Endothelial cell of umbilical vein (primary cell): ENCODE measurements at regions not wholly inside any gene's neighbourhood (a gene's known extent, or its start where the extent isn't known, plus 50 kb on each side); places are given as distances from the start of the nearest gene placed in this dataset.

ENCODE experiments used
- BruUV-seq: library from RNA; stranded (reverse); fragments of 400-500 nt; replicated peaks from 2 replicates; lab custom pipeline; 2021; lab: Mats Ljungman, UMichigan
- CTCF ChIA-PET: fragments of 300-600, 350-600 bp; sonication (Branson Sonifier 250); formaldehyde crosslinking; loops from one replicate; lab custom pipeline; 2021; ENCODE audit warnings: antibody characterized with exemption, inconsistent platforms; lab: Charles Lee
- POLR2A ChIA-PET: fragments of 300-600, 350-600 bp; sonication (Branson Sonifier 250); formaldehyde crosslinking; loops from one replicate; lab custom pipeline; 2021; ENCODE audit warnings: antibody characterized with exemption, inconsistent platforms; lab: Charles Lee
- DNase-seq: peaks from one replicate; pipeline ENCODE4 v3.0.0-alpha.2; 2011; ENCODE audit warnings: low read depth, low spot score
- FAIRE-seq: peaks from 2 replicates; lab custom pipeline; 2011; peaks lifted over from hg19 to GRCh38; lab: Jason Lieb, UNC
- H2AFZ ChIP-seq: 2 replicates; pipeline ENCODE4 v1.6.0; 2012; ENCODE audit warnings: low read depth, low read length, control low read depth, inconsistent platforms
- H3K27ac ChIP-seq: 2 replicates; pipeline ENCODE4 v1.5.1; 2011; ENCODE audit warnings: low read depth, mild to moderate bottlenecking, control low read depth, low read length, moderate library complexity; ENCODE audit not compliant: insufficient read depth
- H3K27me3 ChIP-seq, 2 experiments: 2 replicates each; pipeline versions ENCODE4 v1.6.0 to v1.6.1; 2011; ENCODE audit warnings: low read length in 2 of 2, mixed read lengths in 1 of 2; ENCODE audit not compliant: control insufficient read depth in 2 of 2, insufficient read depth in 2 of 2
- H3K36me3 ChIP-seq, 2 experiments: 2 replicates in 1 of 2; 3 replicates in 1 of 2; pipeline ENCODE4 v1.5.1; 2011; ENCODE audit warnings: low read length in 2 of 2, mild to moderate bottlenecking in 1 of 2, moderate library complexity in 1 of 2; ENCODE audit not compliant: control insufficient read depth in 2 of 2, insufficient read depth in 2 of 2; ENCODE audit errors: extremely low read depth in 1 of 2
- H3K4me1 ChIP-seq: 3 replicates; pipeline ENCODE4 v1.5.1; 2011; ENCODE audit warnings: mild to moderate bottlenecking, low read length; ENCODE audit not compliant: control insufficient read depth, insufficient read depth; ENCODE audit errors: extremely low read depth
- H3K4me2 ChIP-seq: 2 replicates; pipeline ENCODE4 v1.6.1; 2011; ENCODE audit warnings: low read length, control low read depth, mixed read lengths; ENCODE audit not compliant: insufficient read depth
- H3K4me3 ChIP-seq, 3 experiments: fragments of 200-600 bp in 1 of 3; sonication (generic), shearing (Covaris generic) in 1 of 3; replicated peaks in 1 of 3; 2 replicates each; pipeline ENCODE4 v1.5.1; 2011 to 2016; ENCODE audit warnings: control low read depth in 3 of 3, low read length in 3 of 3, mild to moderate bottlenecking in 2 of 3, inconsistent platforms in 1 of 3, low read depth in 1 of 3, moderate library complexity in 1 of 3; ENCODE audit not compliant: insufficient read depth in 1 of 3
- H3K79me2 ChIP-seq: 2 replicates; pipeline ENCODE4 v1.6.0; 2012; ENCODE audit warnings: low read length, inconsistent platforms; ENCODE audit not compliant: control insufficient read depth, insufficient read depth
- H3K9ac ChIP-seq: replicated peaks from 2 replicates; pipeline ENCODE3; 2011; ENCODE audit warnings: low read length, control low read depth; ENCODE audit not compliant: insufficient read depth; ENCODE audit errors: extremely low read depth
- H3K9me1 ChIP-seq: replicated peaks from 3 replicates; pipeline ENCODE4 v1.6.0; 2011; ENCODE audit warnings: mild to moderate bottlenecking, low read length; ENCODE audit not compliant: control insufficient read depth, insufficient read depth; ENCODE audit errors: extremely low read depth
- H3K9me3 ChIP-seq: replicated peaks from 2 replicates; pipeline ENCODE4 v1.5.1; 2012; ENCODE audit warnings: low read length, inconsistent platforms; ENCODE audit not compliant: control insufficient read depth, insufficient read depth
- H4K20me1 ChIP-seq: replicated peaks from 2 replicates; pipeline ENCODE3; 2011; ENCODE audit warnings: mild to moderate bottlenecking, low read length; ENCODE audit not compliant: control insufficient read depth, insufficient read depth; ENCODE audit errors: extremely low read depth
- CTCF ChIP-seq, 2 donors: IDR thresholded peaks; 1 replicate in 1 of 2; 2 replicates in 1 of 2; pipeline ENCODE4 v1.5.1; 2011; ENCODE audit warnings: low read length in 2 of 2, mild to moderate bottlenecking in 2 of 2, moderate library complexity in 2 of 2, control low read depth in 1 of 2, inconsistent platforms in 1 of 2, low read depth in 1 of 2; ENCODE audit not compliant: insufficient read depth in 1 of 2; ENCODE audit errors: extremely low read depth in 1 of 2
- EZH2 ChIP-seq: IDR thresholded peaks from 2 replicates; pipeline ENCODE4 v1.6.1; 2012; ENCODE audit warnings: borderline replicate concordance, low read depth, mild to moderate bottlenecking, moderate library complexity, low read length, inconsistent platforms; ENCODE audit not compliant: severe bottlenecking
- FOS ChIP-seq: IDR thresholded peaks from 2 replicates; pipeline ENCODE4 v1.6.1; 2011; ENCODE audit warnings: mild to moderate bottlenecking, low read length, moderate library complexity, borderline replicate concordance; ENCODE audit not compliant: insufficient read depth
- GATA2 ChIP-seq: IDR thresholded peaks from 2 replicates; pipeline ENCODE4 v1.7.0; 2011; ENCODE audit warnings: low read depth, mild to moderate bottlenecking, moderate library complexity, mixed read lengths, low read length; ENCODE audit not compliant: insufficient read length, insufficient read depth
- JUN ChIP-seq: IDR thresholded peaks from 2 replicates; pipeline ENCODE4 v1.6.1; 2011; ENCODE audit warnings: borderline replicate concordance, low read depth; ENCODE audit not compliant: insufficient read length, insufficient read depth
- MAX ChIP-seq: IDR thresholded peaks from 2 replicates; pipeline ENCODE4 v1.6.1; 2011; ENCODE audit not compliant: insufficient read depth, insufficient read length
- MYC ChIP-seq: IDR thresholded peaks from one replicate; pipeline ENCODE4 v1.6.1; 2011; ENCODE audit warnings: mild to moderate bottlenecking, low read depth, low read length
- POLR2A ChIP-seq: IDR thresholded peaks from 2 replicates; pipeline ENCODE4 v1.6.1; 2012; ENCODE audit warnings: low read depth, mild to moderate bottlenecking, control low read depth, low read length
- POLR2AphosphoS5 ChIP-seq: IDR thresholded peaks from 2 replicates; pipeline ENCODE4 v1.6.1; 2012; ENCODE audit warnings: low read depth, mild to moderate bottlenecking, control low read depth, low read length, moderate library complexity; ENCODE audit not compliant: insufficient read depth
- dilution Hi-C: fragments of 300-500 bp; cut with MboI; formaldehyde crosslinking; loops from one replicate; pipeline ENCODE4 v1.15.0; 2019; ENCODE audit warnings: low sequenced_read_pairs; ENCODE audit not compliant: extremely low pct_ligation_motif_present
- intact Hi-C: fragments of 100-400 bp; cut with micrococcal nuclease; formaldehyde crosslinking; loops from one replicate; pipeline ENCODE4 v1.10.0; 2022

GRCh38 chr3:194800002-194800401 lies 114.3 kb downstream of the FAM43A start:
- TF ChIP-seq CTCF (IDR thresholded peaks at IDR 0.05; ENCODE audit: extremely low read depth in 1 of 2, insufficient read depth in 1 of 2, low read depth in 1 of 2, low read length in 2 of 2) (no peak), EZH2 (no peak), FOS (no peak), JUN (no peak), GATA2 (no peak), POLR2A (no peak), POLR2AphosphoS5 (no peak), MAX (no peak), MYC (no peak)
- intact Hi-C loops, result no loop called here
- H3K9ac ChIP-seq, result no peak overlapping the region
- H3K36me3 ChIP-seq, result no peaks in the 10 kb centered on the region
- no peaks in the 10 kb centered on the region for H3K9me3 ChIP-seq
- dilution Hi-C loops, result no loop called here
- CTCF ChIA-PET, result no interaction called here
- DNase-seq (no peak), FAIRE-seq (no peak)
- no peak overlapping the region for H3K4me3 ChIP-seq
- no peaks in the 10 kb centered on the region for H4K20me1 ChIP-seq
- H3K9me1 ChIP-seq, result no peaks in the 10 kb centered on the region
- H3K27me3 ChIP-seq, result peaks cover 0 to 4% of the 10 kb centered on the region in 2 experiments
- H3K79me2 ChIP-seq, result no peaks in the 10 kb centered on the region
- no peak overlapping the region for H3K27ac ChIP-seq
- no TSS peak for BruUV-seq
- H3K4me1 ChIP-seq, result no peaks in the 10 kb centered on the region
- POLR2A ChIA-PET, result no interaction called here
- H2AFZ ChIP-seq, result no peak overlapping the region
- H3K4me2 ChIP-seq, result no peak overlapping the region
